ENCODE measurements at regions not wholly inside any gene's neighbourhood (a gene's known extent, or its start where the extent isn't known, plus 50 kb on each side); places are given as distances from the start of the nearest gene placed in this dataset.

- Histone ChIP-seq H3K9me3 (no peaks in the 10 kb centered on the region), H3K36me3 (no peaks in the 10 kb centered on the region), H3K27ac (no peak overlapping the region), H3K4me3 (no peak overlapping the region), H3K27me3 (no peaks in the 10 kb centered on the region), H3K4me1 (no peaks in the 10 kb centered on the region)
- no peak for DNase-seq
- TF ChIP-seq EP300 (IDR thresholded peaks at IDR 0.05; ENCODE audit: low read depth) (no peak), CTCF (IDR thresholded peaks at IDR 0.05) (no peak)
- in situ Hi-C loops (cut with MboI; ENCODE audit: low pct_ligation_motif_present in 1 of 4, low pct_unique_long_range_greater_than_20kb in 1 of 4, low sequenced_read_pairs in 3 of 4) (no loop called here), intact Hi-C loops (cut with DNase I; ENCODE audit: low total_unique reads) (no loop called here)
Measured at GRCh38 chr2:173841110-173841509, 124.1 kb downstream of the SP3 start.

DNA sequence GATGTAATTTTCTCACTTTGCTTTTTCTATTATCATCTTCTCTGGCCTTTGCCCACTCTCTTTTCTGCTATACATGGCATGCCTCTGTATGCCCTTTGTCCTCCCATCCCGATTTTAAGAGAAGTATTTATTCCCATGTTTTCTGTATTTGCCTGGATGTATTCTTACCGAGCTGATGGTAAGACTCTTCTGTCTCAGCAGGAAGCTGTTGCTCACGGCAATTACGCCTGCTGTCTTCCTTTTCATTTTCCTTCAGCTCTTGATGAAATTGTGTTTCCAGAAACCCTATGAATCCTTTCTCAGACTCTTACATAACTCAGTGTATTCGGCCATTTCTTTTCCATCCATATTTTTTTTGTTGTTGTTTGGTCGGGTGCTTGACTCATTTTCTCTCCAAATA lies 121.6 kb downstream of the SP3 start:
- in situ Hi-C loops (cut with MboI; ENCODE audit: low pct_ligation_motif_present in 1 of 4, low pct_unique_long_range_greater_than_20kb in 1 of 4, low sequenced_read_pairs in 3 of 4) = no loop called here
- DNase-seq = no peak
- H3K36me3 ChIP-seq = no peaks in the 10 kb centered on the region
- intact Hi-C loops (cut with DNase I; ENCODE audit: low total_unique reads) = no loop called here
- TF ChIP-seq EP300 (IDR thresholded peaks at IDR 0.05; ENCODE audit: low read depth) = no peak
- no peak for TF ChIP-seq CTCF (IDR thresholded peaks at IDR 0.05)
- TF ChIP-seq POLR2AphosphoS5 (IDR thresholded peaks at IDR 0.05) = no peak
- no peak for TF ChIP-seq POLR2A (IDR thresholded peaks at IDR 0.05)
- H3K4me1 ChIP-seq = no peaks in the 10 kb centered on the region
- H3K4me3 ChIP-seq = no peak overlapping the region
- no peaks in the 10 kb centered on the region for H3K27me3 ChIP-seq
- no peak overlapping the region for H3K27ac ChIP-seq
- no peaks in the 10 kb centered on the region for H3K9me3 ChIP-seq
- WGBS, 2 donors (ENCODE audit: low coverage in 1 of 2) = 62 to 63% methylated on average over 4 to 6 of the region's 6 CpGs

DNA sequence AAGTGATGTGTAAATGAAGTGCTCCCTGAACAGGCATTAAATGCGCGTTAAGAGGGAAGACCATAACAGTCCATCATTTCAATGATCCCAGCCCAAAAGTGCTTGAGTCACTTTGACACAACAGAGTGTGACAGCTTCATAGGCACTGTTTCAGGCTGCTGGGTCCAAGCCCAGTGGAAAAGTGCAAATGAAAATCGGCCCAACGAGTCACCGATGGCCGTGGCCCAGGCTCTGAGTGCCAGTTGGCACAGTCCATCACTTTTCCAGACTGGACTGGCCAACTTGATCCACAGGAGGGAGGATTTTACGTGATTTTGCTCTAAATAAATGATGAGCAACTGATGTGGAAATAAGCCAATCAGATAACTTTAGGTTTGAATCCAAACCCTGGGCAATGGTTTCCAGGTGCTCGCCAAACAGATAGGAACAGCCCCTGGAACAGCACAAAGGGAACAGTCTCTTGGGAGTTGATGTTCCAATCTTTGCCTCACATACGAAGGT lies 114.0 kb downstream of the SP3 start:
- DNase-seq = no peak
- no peaks in the 10 kb centered on the region for H3K36me3 ChIP-seq
- WGBS, 2 donors (ENCODE audit: low coverage in 1 of 2) = 78 to 100% methylated on average over 2 to 9 of the region's 9 CpGs
- H3K27ac ChIP-seq = no peak overlapping the region
- no peaks in the 10 kb centered on the region for H3K4me1 ChIP-seq
- no peak overlapping the region for H3K4me3 ChIP-seq
- in situ Hi-C loops (cut with MboI; ENCODE audit: low pct_ligation_motif_present in 1 of 4, low pct_unique_long_range_greater_than_20kb in 1 of 4, low sequenced_read_pairs in 3 of 4) (no loop called here), intact Hi-C loops (cut with DNase I; ENCODE audit: low total_unique reads) (no loop called here)
- H3K27me3 ChIP-seq = no peaks in the 10 kb centered on the region
- no peaks in the 10 kb centered on the region for H3K9me3 ChIP-seq
- TF ChIP-seq POLR2AphosphoS5 (IDR thresholded peaks at IDR 0.05) = no peak

DNA sequence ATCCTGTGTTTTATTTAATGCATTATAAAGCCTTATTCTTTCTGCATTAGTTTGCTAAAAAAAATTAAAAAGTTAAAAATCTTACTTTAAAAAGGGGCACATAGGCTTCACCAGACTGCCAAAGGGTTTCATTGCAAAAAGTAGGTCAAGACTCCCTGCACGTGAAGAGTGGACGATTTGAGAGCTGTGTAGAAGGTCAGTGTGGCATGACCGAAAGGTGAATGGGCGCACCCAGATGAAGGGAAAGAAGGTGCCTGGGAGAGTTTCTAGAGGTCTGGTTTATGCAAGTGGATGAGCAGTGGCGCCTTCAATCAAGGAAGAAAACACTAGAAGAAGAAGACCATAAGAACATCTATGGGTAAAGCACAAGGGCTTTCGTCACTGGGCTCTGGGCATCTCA lies 111.0 kb downstream of the SP3 start:
- Histone ChIP-seq H3K9me3 (no peaks in the 10 kb centered on the region), H3K36me3 (no peaks in the 10 kb centered on the region), H3K27ac (no peak overlapping the region), H3K4me3 (no peak overlapping the region), H3K27me3 (peaks cover 3% of the 10 kb centered on the region), H3K4me1 (no peaks in the 10 kb centered on the region)
- no peak for DNase-seq
- in situ Hi-C loops (cut with MboI; ENCODE audit: low pct_ligation_motif_present in 1 of 4, low pct_unique_long_range_greater_than_20kb in 1 of 4, low sequenced_read_pairs in 3 of 4) = no loop called here
- no peak for TF ChIP-seq CTCF (IDR thresholded peaks at IDR 0.05)
- TF ChIP-seq EP300 (IDR thresholded peaks at IDR 0.05; ENCODE audit: low read depth) = no peak
- no peak for TF ChIP-seq POLR2AphosphoS5 (IDR thresholded peaks at IDR 0.05)
- no peak for TF ChIP-seq POLR2A (IDR thresholded peaks at IDR 0.05)
- intact Hi-C loops (cut with DNase I; ENCODE audit: low total_unique reads) = no loop called here
- WGBS, 2 donors (ENCODE audit: low coverage in 1 of 2) = 89 to 90% methylated on average over 5 to 6 of the region's 6 CpGs

DNA sequence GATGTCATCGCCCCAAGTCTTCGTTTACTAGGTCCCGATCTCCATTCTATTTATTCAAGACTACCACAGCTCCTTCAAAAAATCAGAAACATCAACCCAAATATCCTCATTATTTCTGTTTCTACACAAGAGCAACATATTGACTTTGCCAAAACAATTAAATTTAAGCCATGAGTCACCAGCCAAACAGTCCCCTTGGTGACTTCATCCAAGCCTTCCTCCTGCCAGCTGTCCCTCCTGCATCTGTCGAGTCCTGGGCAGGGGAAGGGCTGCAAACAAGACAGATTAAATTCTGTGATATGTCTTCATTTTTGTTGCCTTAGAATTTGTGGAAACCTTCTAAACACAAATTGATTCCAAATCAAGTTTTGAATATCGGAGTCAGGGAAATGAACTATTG lies 110.3 kb downstream of the SP3 start:
- Histone ChIP-seq H3K27me3 (peaks cover 3% of the 10 kb centered on the region), H3K36me3 (no peaks in the 10 kb centered on the region), H3K27ac (no peak overlapping the region), H3K4me1 (no peaks in the 10 kb centered on the region), H3K4me3 (no peak overlapping the region), H3K9me3 (no peaks in the 10 kb centered on the region)
- in situ Hi-C loops (cut with MboI; ENCODE audit: low pct_ligation_motif_present in 1 of 4, low pct_unique_long_range_greater_than_20kb in 1 of 4, low sequenced_read_pairs in 3 of 4) (no loop called here), intact Hi-C loops (cut with DNase I; ENCODE audit: low total_unique reads) (no loop called here)
- TF ChIP-seq CTCF (IDR thresholded peaks at IDR 0.05) (no peak), POLR2A (IDR thresholded peaks at IDR 0.05) (no peak), EP300 (IDR thresholded peaks at IDR 0.05; ENCODE audit: low read depth) (no peak), POLR2AphosphoS5 (IDR thresholded peaks at IDR 0.05) (no peak)
- WGBS, 2 donors (ENCODE audit: low coverage in 1 of 2) = 64 to 75% methylated on average over 4 to 5 of the region's 5 CpGs
- DNase-seq = no peak

Data from transverse colon (tissue), 4 donors.